ENCODE measurements at regions not wholly inside any gene's neighbourhood (a gene's known extent, or its start where the extent isn't known, plus 50 kb on each side); places are given as distances from the start of the nearest gene placed in this dataset.

DNA sequence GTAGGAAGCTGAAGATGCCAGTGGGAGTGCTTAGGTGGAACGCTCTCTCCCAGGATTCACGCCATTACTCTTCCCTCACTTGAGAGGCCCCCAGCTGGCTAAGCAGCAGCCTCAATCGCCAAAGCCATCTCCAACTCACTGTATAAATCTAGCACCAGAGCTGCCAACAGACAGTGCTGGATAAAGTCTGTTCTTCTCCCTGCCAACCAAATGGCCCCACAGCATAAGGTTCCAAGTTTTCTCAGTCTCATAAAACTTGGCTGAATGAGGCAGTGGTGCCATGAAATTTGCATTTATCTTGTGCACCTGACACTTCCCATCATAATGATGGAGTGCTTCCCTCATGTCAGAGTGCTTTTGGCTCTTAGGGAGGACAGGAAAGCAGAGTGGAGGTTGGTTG is 428.2 kb upstream of the ETAA1 start:
- peaks cover 7% of the 10 kb centered on the region for H3K36me3 Mint-ChIP-seq (ENCODE audit: insufficient read depth)
- H3K9me3 Mint-ChIP-seq (ENCODE audit: low read depth) = peaks cover 14% of the 10 kb centered on the region
- H3K4me3 Mint-ChIP-seq (ENCODE audit: low read depth) = no peak overlapping the region
- no peak for DNase-seq (ENCODE audit: low spot score, unreplicated experiment)
- no peak overlapping the region for H3K27ac Mint-ChIP-seq
- TF ChIP-seq, protein P1, sequence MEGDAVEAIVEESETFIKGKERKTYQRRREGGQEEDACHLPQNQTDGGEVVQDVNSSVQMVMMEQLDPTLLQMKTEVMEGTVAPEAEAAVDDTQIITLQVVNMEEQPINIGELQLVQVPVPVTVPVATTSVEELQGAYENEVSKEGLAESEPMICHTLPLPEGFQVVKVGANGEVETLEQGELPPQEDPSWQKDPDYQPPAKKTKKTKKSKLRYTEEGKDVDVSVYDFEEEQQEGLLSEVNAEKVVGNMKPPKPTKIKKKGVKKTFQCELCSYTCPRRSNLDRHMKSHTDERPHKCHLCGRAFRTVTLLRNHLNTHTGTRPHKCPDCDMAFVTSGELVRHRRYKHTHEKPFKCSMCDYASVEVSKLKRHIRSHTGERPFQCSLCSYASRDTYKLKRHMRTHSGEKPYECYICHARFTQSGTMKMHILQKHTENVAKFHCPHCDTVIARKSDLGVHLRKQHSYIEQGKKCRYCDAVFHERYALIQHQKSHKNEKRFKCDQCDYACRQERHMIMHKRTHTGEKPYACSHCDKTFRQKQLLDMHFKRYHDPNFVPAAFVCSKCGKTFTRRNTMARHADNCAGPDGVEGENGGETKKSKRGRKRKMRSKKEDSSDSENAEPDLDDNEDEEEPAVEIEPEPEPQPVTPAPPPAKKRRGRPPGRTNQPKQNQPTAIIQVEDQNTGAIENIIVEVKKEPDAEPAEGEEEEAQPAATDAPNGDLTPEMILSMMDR (IDR thresholded peaks at IDR 0.05; ENCODE audit: unreplicated experiment) = no peak
- no peaks in the 10 kb centered on the region for H3K27me3 Mint-ChIP-seq
- peaks cover 19% of the 10 kb centered on the region for H3K4me1 Mint-ChIP-seq (ENCODE audit: low read depth)

DNA sequence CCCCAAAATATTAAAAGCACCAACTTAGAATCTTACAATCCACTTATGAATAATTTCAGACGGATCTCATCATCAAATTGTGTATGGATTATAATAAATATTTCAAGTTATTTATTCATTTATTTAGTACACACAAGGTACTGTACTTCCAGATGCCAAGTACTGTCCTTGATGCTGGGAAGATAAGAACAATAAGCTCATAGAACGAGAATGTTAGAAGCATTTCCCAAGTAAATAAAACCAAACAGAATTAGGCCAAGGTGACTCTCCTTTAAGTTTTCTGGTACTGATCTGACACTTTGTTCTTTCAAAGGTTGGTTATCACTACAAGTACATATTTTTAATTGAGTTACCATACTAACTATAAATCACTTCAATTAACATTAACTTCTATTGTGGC is 416.1 kb upstream of the ETAA1 start:
- H3K27me3 Mint-ChIP-seq = no peaks in the 10 kb centered on the region
- DNase-seq (ENCODE audit: low spot score, unreplicated experiment) = no peak
- H3K4me3 Mint-ChIP-seq (ENCODE audit: low read depth) = no peak overlapping the region
- no peaks in the 10 kb centered on the region for H3K4me1 Mint-ChIP-seq (ENCODE audit: low read depth)
- peaks cover 4% of the 10 kb centered on the region for H3K36me3 Mint-ChIP-seq (ENCODE audit: insufficient read depth)
- H3K27ac Mint-ChIP-seq = no peak overlapping the region
- TF ChIP-seq, protein P1 (IDR thresholded peaks at IDR 0.05; ENCODE audit: unreplicated experiment) = no peak
- H3K9me3 Mint-ChIP-seq (ENCODE audit: low read depth) = peaks cover 11% of the 10 kb centered on the region

DNA sequence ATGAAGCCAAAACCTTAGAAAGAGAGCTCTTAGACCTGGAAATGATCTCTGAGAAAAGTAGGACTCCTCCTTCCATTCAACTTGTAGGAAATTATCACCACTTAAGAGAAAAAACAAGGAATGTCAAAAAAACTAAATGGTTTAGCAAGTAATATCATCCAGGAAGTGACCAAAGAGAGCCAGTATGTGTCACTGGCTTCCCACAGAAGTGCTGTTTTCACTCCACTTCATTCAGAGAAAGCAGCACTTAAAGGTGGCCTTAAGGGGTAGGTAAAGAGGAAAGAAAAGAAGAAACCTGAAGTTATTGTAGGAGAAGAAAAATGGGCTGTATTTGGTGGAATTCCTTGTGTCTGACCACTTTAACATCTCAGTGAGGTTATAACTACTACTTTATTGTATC is 414.4 kb upstream of the ETAA1 start:
- peaks cover 15% of the 10 kb centered on the region for H3K9me3 Mint-ChIP-seq (ENCODE audit: low read depth)
- H3K27ac Mint-ChIP-seq = no peak overlapping the region
- H3K36me3 Mint-ChIP-seq (ENCODE audit: insufficient read depth) = peaks cover 4% of the 10 kb centered on the region
- H3K27me3 Mint-ChIP-seq = no peaks in the 10 kb centered on the region
- H3K4me3 Mint-ChIP-seq (ENCODE audit: low read depth) = no peak overlapping the region
- H3K4me1 Mint-ChIP-seq (ENCODE audit: low read depth) = peaks cover 2% of the 10 kb centered on the region
- TF ChIP-seq, protein P1 (IDR thresholded peaks at IDR 0.05; ENCODE audit: unreplicated experiment) = no peak
- DNase-seq (ENCODE audit: low spot score, unreplicated experiment) = no peak

DNA sequence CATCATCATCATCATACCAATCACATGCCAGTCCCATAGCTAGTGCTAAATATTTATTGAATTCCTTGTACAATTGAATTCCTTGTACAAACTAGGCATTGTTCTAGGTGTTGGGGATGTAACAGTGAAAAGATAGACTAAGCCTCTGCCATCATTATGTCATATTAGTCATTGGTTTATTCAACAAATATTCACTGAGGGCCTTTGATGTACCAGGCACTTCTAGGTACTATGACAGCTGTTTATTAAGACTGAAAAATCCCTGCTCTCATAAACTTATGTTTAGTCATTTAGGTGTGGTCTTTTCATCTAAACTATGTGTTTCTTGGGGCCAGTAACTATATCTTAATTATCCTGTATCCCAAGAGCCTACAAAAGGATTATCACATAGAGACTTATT is 412.3 kb upstream of the ETAA1 start:
- peaks cover 12% of the 10 kb centered on the region for H3K9me3 Mint-ChIP-seq (ENCODE audit: low read depth)

DNA sequence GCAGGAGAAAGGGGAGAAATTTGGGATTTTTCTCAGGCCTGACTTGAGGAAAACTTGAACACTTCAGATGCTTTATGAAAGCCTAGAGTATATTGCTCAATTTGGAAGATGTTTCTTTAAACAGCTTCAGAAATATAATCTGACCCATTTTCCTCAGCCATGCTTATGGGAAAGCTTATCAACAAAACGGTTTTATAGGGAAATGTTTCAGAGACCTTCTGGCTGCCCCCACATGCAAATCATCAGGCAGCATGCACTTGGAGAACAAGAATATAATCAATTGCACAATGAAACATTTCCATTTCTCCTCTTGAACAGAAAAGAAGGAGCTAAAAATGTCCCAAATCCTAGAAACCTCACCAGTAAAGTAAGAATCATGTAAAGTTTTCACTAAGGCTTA is 411.2 kb upstream of the ETAA1 start:
- Mint-ChIP-seq H3K9me3 (ENCODE audit: low read depth) (peaks cover 10% of the 10 kb centered on the region), H3K4me1 (ENCODE audit: low read depth) (peaks cover 10% of the 10 kb centered on the region), H3K36me3 (ENCODE audit: insufficient read depth) (no peaks in the 10 kb centered on the region), H3K4me3 (ENCODE audit: low read depth) (no peak overlapping the region), H3K27me3 (no peaks in the 10 kb centered on the region), H3K27ac (no peak overlapping the region)
- DNase-seq (ENCODE audit: low spot score, unreplicated experiment) = no peak
- TF ChIP-seq, protein P1 (IDR thresholded peaks at IDR 0.05; ENCODE audit: unreplicated experiment) = no peak

More for the DNA sequence above, 412.3 kb upstream of the ETAA1 start:
- TF ChIP-seq, protein P1 (IDR thresholded peaks at IDR 0.05; ENCODE audit: unreplicated experiment) = no peak
- H3K27me3 Mint-ChIP-seq = no peaks in the 10 kb centered on the region
- DNase-seq (ENCODE audit: low spot score, unreplicated experiment) = no peak
- H3K27ac Mint-ChIP-seq = no peak overlapping the region
- H3K4me3 Mint-ChIP-seq (ENCODE audit: low read depth) = no peak overlapping the region
- peaks cover 3% of the 10 kb centered on the region for H3K4me1 Mint-ChIP-seq (ENCODE audit: low read depth)
- H3K36me3 Mint-ChIP-seq (ENCODE audit: insufficient read depth) = peaks cover 1% of the 10 kb centered on the region
